GM12878 (cell line): ENCODE measurements at regions not wholly inside any gene's neighbourhood (a gene's known extent, or its start where the extent isn't known, plus 50 kb on each side); places are given as distances from the start of the nearest gene placed in this dataset.

Experiments
- ATAC-seq: fragments of 200-7000 bp; cut with Tn5 transposase; 3 replicates; pipeline ENCODE4 v1.9.1; 2020; ENCODE audit warnings: mild to moderate bottlenecking, moderate library complexity
- BruUV-seq: library from RNA; stranded (reverse); fragments of 400-500 nt; replicated peaks from 2 replicates; lab custom pipeline; 2021; lab: Mats Ljungman, UMichigan
- CTCF ChIA-PET: fragments of 300-600 bp; sonication (Branson Sonifier 250); formaldehyde crosslinking; extraction: SDS; loops from one replicate; lab custom pipeline; 2021; ENCODE audit warnings: inconsistent platforms; lab: Yijun Ruan, JAX
- POLR2A ChIA-PET: fragments of 350-600 bp; formaldehyde crosslinking; extraction: SDS; loops from one replicate; lab custom pipeline; 2021; ENCODE audit warnings: inconsistent platforms; lab: Charles Lee
- RAD21 ChIA-PET: fragments of 300-600 bp; sonication (Branson Sonifier 250); formaldehyde crosslinking; loops from one replicate; lab custom pipeline; 2023; ENCODE audit warnings: antibody characterized with exemption; ENCODE audit not compliant: unreplicated experiment; lab: Charles Lee
- SMC1A ChIA-PET: fragments of 300-600 bp; sonication (Branson Sonifier 250); formaldehyde crosslinking; loops from one replicate; lab custom pipeline; 2023; ENCODE audit not compliant: unreplicated experiment, uncharacterized antibody; lab: Charles Lee
- DNase-seq: peaks from one replicate; pipeline ENCODE4 v3.0.0-alpha.2; 2011; ENCODE audit warnings: low read depth, low spot score
- FAIRE-seq: peaks from 3 replicates; lab custom pipeline; 2011; peaks lifted over from hg19 to GRCh38; lab: Jason Lieb, UNC
- H2AFZ ChIP-seq: 2 replicates; pipeline ENCODE4 v1.6.0; 2011; ENCODE audit warnings: low read depth, low read length, control low read depth; ENCODE audit not compliant: control insufficient read depth
- H3K27ac ChIP-seq: 2 replicates; pipeline ENCODE4 v1.5.1; 2011; ENCODE audit warnings: control low read depth; ENCODE audit not compliant: control insufficient read depth, insufficient read depth
- H3K27me3 ChIP-seq, 2 experiments: replicated peaks in 1 of 2; 2 replicates each; pipeline versions ENCODE4 v1.6.0 to v1.6.1; 2011; ENCODE audit warnings: low read length in 1 of 2; ENCODE audit not compliant: control insufficient read depth in 2 of 2, insufficient read depth in 2 of 2
- H3K36me3 ChIP-seq, 2 experiments: 2 replicates each; pipeline ENCODE4 v1.5.1; 2011; ENCODE audit warnings: low read length in 1 of 2; ENCODE audit not compliant: control insufficient read depth in 2 of 2, insufficient read depth in 2 of 2
- H3K4me1 ChIP-seq: 2 replicates; pipeline ENCODE4 v1.6.1; 2011; ENCODE audit warnings: mild to moderate bottlenecking, low read length, moderate library complexity, mixed read lengths; ENCODE audit not compliant: control insufficient read depth, insufficient read depth
- H3K4me2 ChIP-seq: 2 replicates; pipeline ENCODE4 v1.6.0; 2011; ENCODE audit warnings: control low read depth; ENCODE audit not compliant: control insufficient read depth, insufficient read depth
- H3K4me3 ChIP-seq: fragments of 200-600 bp; sonication (generic); 2 replicates; pipeline ENCODE4 v1.5.1; 2016
- H3K79me2 ChIP-seq: 2 replicates; pipeline ENCODE4 v1.6.0; 2011; ENCODE audit warnings: low read length; ENCODE audit not compliant: control insufficient read depth, insufficient read depth
- H3K9ac ChIP-seq: 2 replicates; pipeline ENCODE4 v1.8.0; 2011; ENCODE audit warnings: low read length, control low read depth, mixed read lengths; ENCODE audit not compliant: control insufficient read depth, insufficient read depth
- H3K9me3 ChIP-seq: replicated peaks from 3 replicates; pipeline ENCODE4 v1.5.1; 2011; ENCODE audit warnings: mild to moderate bottlenecking, low read length; ENCODE audit not compliant: control insufficient read depth, insufficient read depth
- H4K20me1 ChIP-seq: 2 replicates; pipeline ENCODE4 v1.6.0; 2011; ENCODE audit not compliant: control insufficient read depth, insufficient read depth
- BACH1 ChIP-seq: fragments of 450-650 bp; IDR thresholded peaks from 2 replicates; pipeline ENCODE4 v1.6.1; 2017; ENCODE audit warnings: mild to moderate bottlenecking, borderline replicate concordance
- BRCA1 ChIP-seq: IDR thresholded peaks from 2 replicates; pipeline ENCODE4 v1.6.1; 2011; ENCODE audit warnings: low read depth, low read length, improper control_type of control experiment
- EGR1 ChIP-seq, 2 experiments: IDR thresholded peaks; 1 replicate in 1 of 2; 2 replicates in 1 of 2; pipeline ENCODE4 v1.6.1; 2011 to 2012; ENCODE audit warnings: low read depth in 2 of 2, low read length in 2 of 2, borderline replicate concordance in 1 of 2, mild to moderate bottlenecking in 1 of 2, moderate library complexity in 1 of 2
- EP300 ChIP-seq, 2 experiments: fragments of 150-350 bp in 1 of 2; IDR thresholded peaks; 2 replicates each; pipeline ENCODE4 v1.6.1; 2011 to 2012; ENCODE audit warnings: low read depth in 2 of 2, low read length in 2 of 2, borderline replicate concordance in 1 of 2, improper control_type of control experiment in 1 of 2, inconsistent platforms in 1 of 2; ENCODE audit not compliant: control insufficient read depth in 1 of 2
- ESRRA ChIP-seq: IDR thresholded peaks from 2 replicates; pipeline ENCODE4 v1.6.1; 2012; ENCODE audit warnings: mild to moderate bottlenecking, low read length, improper control_type of control experiment
- ETV6 ChIP-seq, 2 experiments: fragments of 450-650 bp in 1 of 2; IDR thresholded peaks in 1 of 2; conservative IDR thresholded peaks in 1 of 2; 2 replicates each; pipeline ENCODE4 v1.6.1; 2014; ENCODE audit warnings: antibody characterized with exemption in 1 of 2, borderline replicate concordance in 1 of 2, low read depth in 1 of 2, mild to moderate bottlenecking in 1 of 2, moderate library complexity in 1 of 2
- FOXK2 ChIP-seq: fragments of 450-650 bp; IDR thresholded peaks from 2 replicates; pipeline ENCODE4 v1.6.1; 2017; ENCODE audit warnings: mild to moderate bottlenecking, moderate library complexity
- PML ChIP-seq: IDR thresholded peaks from 2 replicates; pipeline ENCODE4 v1.6.1; 2012; ENCODE audit warnings: low read length, inconsistent platforms
- SMAD1 ChIP-seq: fragments of 450-650 bp; IDR thresholded peaks from 2 replicates; pipeline ENCODE4 v1.6.1; 2018; ENCODE audit warnings: mild to moderate bottlenecking, low read depth; ENCODE audit not compliant: partially characterized antibody
- SP1 ChIP-seq: IDR thresholded peaks from one replicate; pipeline ENCODE4 v1.6.1; 2011; ENCODE audit warnings: low read depth, low read length
- SRF ChIP-seq, 2 experiments: IDR thresholded peaks; 2 replicates each; pipeline ENCODE4 v1.6.1; 2011; ENCODE audit warnings: low read depth in 2 of 2, low read length in 2 of 2, mild to moderate bottlenecking in 1 of 2, moderate library complexity in 1 of 2
- ZSCAN29 ChIP-seq: fragments of 450-650 bp; IDR thresholded peaks from 2 replicates; pipeline ENCODE4 v1.6.1; 2017; ENCODE audit warnings: mild to moderate bottlenecking, moderate library complexity
- WGBS: methylation state at CpG from one replicate; pipeline ENCODE4 v1.1.6; 2016; ENCODE audit warnings: low lambda C conversion rate; ENCODE audit not compliant: insufficient replicate concordance, insufficient coverage; ENCODE audit errors: missing lambda C conversion rate; 5-methylcytosine and 5-hydroxymethylcytosine counted together
- in situ Hi-C: fragments of 300-500 bp; cut with MboI; formaldehyde crosslinking; loops from 9 replicates; pipeline ENCODE4 v1.14.3; 2018; ENCODE audit warnings: mixed read lengths
- intact Hi-C: fragments of 100-400 bp; cut with micrococcal nuclease; formaldehyde crosslinking; loops from one replicate; pipeline ENCODE4 v1.14.2; 2022; ENCODE audit not compliant: unreplicated experiment
- TF ChIP-seq, protein P1 (sequence below): fragments of 450-650 bp; IDR thresholded peaks from 2 replicates; pipeline ENCODE4 v1.6.1; 2016; ENCODE audit warnings: mild to moderate bottlenecking
- TF ChIP-seq, protein P2 (sequence below): IDR thresholded peaks from 2 replicates; pipeline ENCODE4 v1.6.1; 2011; ENCODE audit warnings: low read depth, low read length, improper control_type of control experiment, borderline replicate concordance
- TF ChIP-seq, protein P3 (sequence below): fragments of 450-650 bp; formaldehyde crosslinking; IDR thresholded peaks from 2 replicates; pipeline ENCODE4 v1.4.0; 2020; ENCODE audit warnings: mild to moderate bottlenecking, moderate library complexity
- TF ChIP-seq, protein P4 (sequence below): fragments of 450-650 bp; IDR thresholded peaks from 2 replicates; pipeline ENCODE4 v1.6.1; 2017; ENCODE audit warnings: low read depth, mild to moderate bottlenecking, moderate library complexity

- Histone ChIP-seq H3K27me3 (no peaks in the 10 kb centered on the region; a peak in 1 of 4 replicates), H3K4me3 (no peak overlapping the region), H3K27ac (no peak overlapping the region), H3K4me2 (0 out of 2 replicates have a peak overlapping the region, but pooled peaks have one; percentile 33), H2AFZ (peak overlapping the region; percentile 34; the same call in 1 of the 2 replicates), H3K79me2 (no peaks in the 10 kb centered on the region), H3K4me1 (peaks cover 16% of the 10 kb centered on the region), H3K36me3 (no peaks in the 10 kb centered on the region), H4K20me1 (no peaks in the 10 kb centered on the region), H3K9me3 (no peaks in the 10 kb centered on the region; the same call in 2 of the 3 replicates), H3K9ac (no peak overlapping the region)
- DNase-seq = no peak
- intact Hi-C loops (no loop called here), in situ Hi-C loops (no loop called here)
- ChIA-PET POLR2A (no interaction called here), SMC1A (no interaction called here), CTCF (no interaction called here), RAD21 (no interaction called here)
- peak; percentile 58 for ATAC-seq
- 12% methylated on average over 8 of the region's 13 CpGs for WGBS
- BruUV-seq = no TSS peak
- FAIRE-seq = no peak
- TF ChIP-seq, protein P1, sequence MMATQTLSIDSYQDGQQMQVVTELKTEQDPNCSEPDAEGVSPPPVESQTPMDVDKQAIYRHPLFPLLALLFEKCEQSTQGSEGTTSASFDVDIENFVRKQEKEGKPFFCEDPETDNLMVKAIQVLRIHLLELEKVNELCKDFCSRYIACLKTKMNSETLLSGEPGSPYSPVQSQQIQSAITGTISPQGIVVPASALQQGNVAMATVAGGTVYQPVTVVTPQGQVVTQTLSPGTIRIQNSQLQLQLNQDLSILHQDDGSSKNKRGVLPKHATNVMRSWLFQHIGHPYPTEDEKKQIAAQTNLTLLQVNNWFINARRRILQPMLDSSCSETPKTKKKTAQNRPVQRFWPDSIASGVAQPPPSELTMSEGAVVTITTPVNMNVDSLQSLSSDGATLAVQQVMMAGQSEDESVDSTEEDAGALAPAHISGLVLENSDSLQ = no peak
- no peak for TF ChIP-seq ZSCAN29
- no peak for TF ChIP-seq BACH1
- TF ChIP-seq, protein P2, sequence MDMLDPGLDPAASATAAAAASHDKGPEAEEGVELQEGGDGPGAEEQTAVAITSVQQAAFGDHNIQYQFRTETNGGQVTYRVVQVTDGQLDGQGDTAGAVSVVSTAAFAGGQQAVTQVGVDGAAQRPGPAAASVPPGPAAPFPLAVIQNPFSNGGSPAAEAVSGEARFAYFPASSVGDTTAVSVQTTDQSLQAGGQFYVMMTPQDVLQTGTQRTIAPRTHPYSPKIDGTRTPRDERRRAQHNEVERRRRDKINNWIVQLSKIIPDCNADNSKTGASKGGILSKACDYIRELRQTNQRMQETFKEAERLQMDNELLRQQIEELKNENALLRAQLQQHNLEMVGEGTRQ = no peak
- no peak for TF ChIP-seq ETV6 (conservative IDR thresholded peaks at IDR 0.05 in 1 of 2, IDR thresholded peaks at IDR 0.05 in 1 of 2; ENCODE audit: borderline replicate concordance in 1 of 2, low read depth in 1 of 2)
- TF ChIP-seq EP300 (IDR thresholded peaks at IDR 0.05; ENCODE audit: borderline replicate concordance in 1 of 2, control insufficient read depth in 1 of 2, low read depth in 2 of 2, low read length in 2 of 2) = no peak
- no peak for TF ChIP-seq SP1
- TF ChIP-seq BRCA1 = no peak
- TF ChIP-seq, protein P3, sequence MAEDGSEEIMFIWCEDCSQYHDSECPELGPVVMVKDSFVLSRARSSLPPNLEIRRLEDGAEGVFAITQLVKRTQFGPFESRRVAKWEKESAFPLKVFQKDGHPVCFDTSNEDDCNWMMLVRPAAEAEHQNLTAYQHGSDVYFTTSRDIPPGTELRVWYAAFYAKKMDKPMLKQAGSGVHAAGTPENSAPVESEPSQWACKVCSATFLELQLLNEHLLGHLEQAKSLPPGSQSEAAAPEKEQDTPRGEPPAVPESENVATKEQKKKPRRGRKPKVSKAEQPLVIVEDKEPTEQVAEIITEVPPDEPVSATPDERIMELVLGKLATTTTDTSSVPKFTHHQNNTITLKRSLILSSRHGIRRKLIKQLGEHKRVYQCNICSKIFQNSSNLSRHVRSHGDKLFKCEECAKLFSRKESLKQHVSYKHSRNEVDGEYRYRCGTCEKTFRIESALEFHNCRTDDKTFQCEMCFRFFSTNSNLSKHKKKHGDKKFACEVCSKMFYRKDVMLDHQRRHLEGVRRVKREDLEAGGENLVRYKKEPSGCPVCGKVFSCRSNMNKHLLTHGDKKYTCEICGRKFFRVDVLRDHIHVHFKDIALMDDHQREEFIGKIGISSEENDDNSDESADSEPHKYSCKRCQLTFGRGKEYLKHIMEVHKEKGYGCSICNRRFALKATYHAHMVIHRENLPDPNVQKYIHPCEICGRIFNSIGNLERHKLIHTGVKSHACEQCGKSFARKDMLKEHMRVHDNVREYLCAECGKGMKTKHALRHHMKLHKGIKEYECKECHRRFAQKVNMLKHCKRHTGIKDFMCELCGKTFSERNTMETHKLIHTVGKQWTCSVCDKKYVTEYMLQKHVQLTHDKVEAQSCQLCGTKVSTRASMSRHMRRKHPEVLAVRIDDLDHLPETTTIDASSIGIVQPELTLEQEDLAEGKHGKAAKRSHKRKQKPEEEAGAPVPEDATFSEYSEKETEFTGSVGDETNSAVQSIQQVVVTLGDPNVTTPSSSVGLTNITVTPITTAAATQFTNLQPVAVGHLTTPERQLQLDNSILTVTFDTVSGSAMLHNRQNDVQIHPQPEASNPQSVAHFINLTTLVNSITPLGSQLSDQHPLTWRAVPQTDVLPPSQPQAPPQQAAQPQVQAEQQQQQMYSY (CRISPR knock-in tag) = no peak
- TF ChIP-seq, protein P4, sequence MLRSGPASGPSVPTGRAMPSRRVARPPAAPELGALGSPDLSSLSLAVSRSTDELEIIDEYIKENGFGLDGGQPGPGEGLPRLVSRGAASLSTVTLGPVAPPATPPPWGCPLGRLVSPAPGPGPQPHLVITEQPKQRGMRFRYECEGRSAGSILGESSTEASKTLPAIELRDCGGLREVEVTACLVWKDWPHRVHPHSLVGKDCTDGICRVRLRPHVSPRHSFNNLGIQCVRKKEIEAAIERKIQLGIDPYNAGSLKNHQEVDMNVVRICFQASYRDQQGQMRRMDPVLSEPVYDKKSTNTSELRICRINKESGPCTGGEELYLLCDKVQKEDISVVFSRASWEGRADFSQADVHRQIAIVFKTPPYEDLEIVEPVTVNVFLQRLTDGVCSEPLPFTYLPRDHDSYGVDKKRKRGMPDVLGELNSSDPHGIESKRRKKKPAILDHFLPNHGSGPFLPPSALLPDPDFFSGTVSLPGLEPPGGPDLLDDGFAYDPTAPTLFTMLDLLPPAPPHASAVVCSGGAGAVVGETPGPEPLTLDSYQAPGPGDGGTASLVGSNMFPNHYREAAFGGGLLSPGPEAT = no peak
- no peak for TF ChIP-seq PML
- no peak for TF ChIP-seq EGR1 (IDR thresholded peaks at IDR 0.05; ENCODE audit: borderline replicate concordance in 1 of 2, low read depth in 2 of 2, low read length in 2 of 2)
- no peak for TF ChIP-seq ESRRA
- TF ChIP-seq SRF (IDR thresholded peaks at IDR 0.05; ENCODE audit: low read depth in 2 of 2, low read length in 2 of 2) = no peak
- no peak for TF ChIP-seq FOXK2
- no peak for TF ChIP-seq SMAD1
Observed at GRCh38 chr14:104394409-104394851, 185.1 kb upstream of the C14orf180 start.
